GM19043 (cell line): ENCODE measurements at regions not wholly inside any gene's neighbourhood (a gene's known extent, or its start where the extent isn't known, plus 50 kb on each side); places are given as distances from the start of the nearest gene placed in this dataset.
"Not testable (repeated sequence)": the region's sequence is repeated elsewhere in the genome, so short reads cannot be mapped to it uniquely, and the experiment has no call there.

Source experiments
- ATAC-seq: cut with Tn5 transposase; IDR thresholded peaks from one replicate; pipeline ENCODE4 v1.9.1; 2021; ENCODE audit warnings: low read depth; ENCODE audit not compliant: unreplicated experiment

GRCh38 chr13:46468570-46469463 is 81.8 kb upstream of the RUBCNL start:
- no peak for ATAC-seq

GRCh38 chr13:46467694-46468093 is 80.6 kb upstream of the RUBCNL start:
- not testable (repeated sequence) for ATAC-seq

GRCh38 chr13:46466074-46466473 is 79.0 kb upstream of the RUBCNL start:
- ATAC-seq, result not testable (repeated sequence)

GRCh38 chr13:46463719-46464118 is 76.7 kb upstream of the RUBCNL start:
- ATAC-seq, result no peak

GRCh38 chr13:46460223-46460622 is 73.2 kb upstream of the RUBCNL start:
- not testable (repeated sequence) for ATAC-seq

GRCh38 chr13:46457255-46457654 is 70.2 kb upstream of the RUBCNL start:
- ATAC-seq, result not testable (repeated sequence)

- ATAC-seq, result peak; percentile 70
These were observed 68.9 kb upstream of the RUBCNL start for GRCh38 chr13:46455924-46456323.

GRCh38 chr13:46451145-46451544 is 64.1 kb upstream of the RUBCNL start:
- ATAC-seq, result not testable (repeated sequence)

GRCh38 chr13:46449949-46450348 is 62.9 kb upstream of the RUBCNL start:
- not testable (repeated sequence) for ATAC-seq

GRCh38 chr13:46448148-46448547 is 61.1 kb upstream of the RUBCNL start:
- ATAC-seq, result not testable (repeated sequence)

- not testable (repeated sequence) for ATAC-seq
These were observed 50.9 kb upstream of the RUBCNL start for GRCh38 chr13:46437808-46438404.
